HEK293 (cell line): ENCODE measurements at regions not wholly inside any gene's neighbourhood (a gene's known extent, or its start where the extent isn't known, plus 50 kb on each side); places are given as distances from the start of the nearest gene placed in this dataset.

Experiments
- CTCF ChIA-PET: fragments of 350-600 bp; formaldehyde crosslinking; extraction: SDS; loops from one replicate; lab custom pipeline; 2021; ENCODE audit warnings: antibody characterized with exemption; lab: Yijun Ruan, JAX
- POLR2A ChIA-PET: fragments of 300-600 bp; formaldehyde crosslinking; extraction: SDS; loops from one replicate; lab custom pipeline; 2020; ENCODE audit warnings: antibody characterized with exemption, inconsistent platforms; lab: Yijun Ruan, JAX
- H3K27ac ChIP-seq: fragments of 200-500 bp; sonication (Bioruptor generic); 2 replicates; pipeline ENCODE4 v1.5.1; 2014; ENCODE audit warnings: low read depth, low read length, control low read depth, inconsistent platforms; ENCODE audit errors: extremely low read depth
- H3K36me3 ChIP-seq, 2 experiments: fragments of 200-500 bp in 1 of 2; sonication (Bioruptor generic) in 1 of 2; 1 replicate in 1 of 2; 2 replicates in 1 of 2; pipeline ENCODE4 v1.5.1; 2014 to 2017; ENCODE audit warnings: inconsistent platforms in 2 of 2, low read length in 2 of 2; ENCODE audit not compliant: control insufficient read depth in 2 of 2, insufficient read depth in 1 of 2
- H3K4me1 ChIP-seq: fragments of 200-500 bp; sonication (Bioruptor generic); 2 replicates; pipeline ENCODE4 v1.5.1; 2014; ENCODE audit warnings: mild to moderate bottlenecking, low read length, inconsistent platforms; ENCODE audit not compliant: control insufficient read depth, insufficient read depth
- H3K4me3 ChIP-seq: 2 replicates; pipeline ENCODE4 v1.5.1; 2011; ENCODE audit warnings: low read depth, mild to moderate bottlenecking, control low read depth, low read length, moderate library complexity
- H3K9me3 ChIP-seq: fragments of 200-500 bp; sonication (Bioruptor generic); 2 replicates; pipeline ENCODE4 v1.5.1; 2014; ENCODE audit warnings: low read depth, low read length, inconsistent platforms; ENCODE audit not compliant: control insufficient read depth, insufficient read depth
- BCL11B ChIP-seq: fragments of 450-650 bp; formaldehyde crosslinking; IDR thresholded peaks from 2 replicates; pipeline ENCODE4 v1.5.1; 2016; ENCODE audit warnings: low read depth, missing biosample characterization, missing genetic modification characterization
- HIC1 ChIP-seq: fragments of 450-650 bp; formaldehyde crosslinking; IDR thresholded peaks from 2 replicates; pipeline ENCODE4 v1.5.1; 2016; ENCODE audit warnings: missing biosample characterization, missing genetic modification characterization
- INSM2 ChIP-seq: fragments of 450-650 bp; formaldehyde crosslinking; IDR thresholded peaks from 2 replicates; pipeline ENCODE4 v1.5.1; 2016; ENCODE audit warnings: missing biosample characterization, missing genetic modification characterization
- PRDM6 ChIP-seq: fragments of 450-650 bp; formaldehyde crosslinking; IDR thresholded peaks from 2 replicates; pipeline ENCODE4 v1.5.1; 2017; ENCODE audit warnings: missing biosample characterization, missing genetic modification characterization
- SETDB1 ChIP-seq: IDR thresholded peaks from one replicate; pipeline ENCODE4 v1.6.1; 2017; ENCODE audit warnings: mild to moderate bottlenecking, low read length, moderate library complexity, mixed read lengths; ENCODE audit not compliant: insufficient read length
- SP2 ChIP-seq: fragments of 450-650 bp; formaldehyde crosslinking; IDR thresholded peaks from 2 replicates; pipeline ENCODE4 v1.5.1; 2016; ENCODE audit warnings: missing biosample characterization, missing genetic modification characterization
- TRIM28 ChIP-seq: IDR thresholded peaks from 2 replicates; pipeline ENCODE4 v1.6.1; 2011; ENCODE audit warnings: low read length, control low read depth, borderline replicate concordance
- ZBTB17 ChIP-seq: fragments of 450-650 bp; formaldehyde crosslinking; IDR thresholded peaks from 2 replicates; pipeline ENCODE4 v1.5.1; 2016; ENCODE audit warnings: missing biosample characterization, missing genetic modification characterization
- ZNF214 ChIP-seq: fragments of 450-650 bp; formaldehyde crosslinking; IDR thresholded peaks from 2 replicates; pipeline ENCODE4 v1.5.1; 2017; ENCODE audit warnings: missing biosample characterization, mild to moderate bottlenecking, missing genetic modification characterization, borderline replicate concordance
- ZNF223 ChIP-seq: fragments of 450-650 bp; formaldehyde crosslinking; IDR thresholded peaks from 2 replicates; pipeline ENCODE4 v1.5.1; 2016; ENCODE audit warnings: missing biosample characterization, missing genetic modification characterization
- ZNF501 ChIP-seq: fragments of 450-650 bp; formaldehyde crosslinking; IDR thresholded peaks from 2 replicates; pipeline ENCODE4 v1.5.1; 2016; ENCODE audit warnings: missing biosample characterization, missing genetic modification characterization
- ZNF530 ChIP-seq: fragments of 450-650 bp; formaldehyde crosslinking; IDR thresholded peaks from 2 replicates; pipeline ENCODE4 v1.5.1; 2016; ENCODE audit warnings: low read depth, missing biosample characterization, missing genetic modification characterization
- ZNF610 ChIP-seq: fragments of 450-650 bp; formaldehyde crosslinking; IDR thresholded peaks from 2 replicates; pipeline ENCODE4 v1.5.1; 2016; ENCODE audit warnings: missing biosample characterization, missing genetic modification characterization, borderline replicate concordance
- ZNF768 ChIP-seq: fragments of 450-650 bp; formaldehyde crosslinking; IDR thresholded peaks from 2 replicates; pipeline ENCODE4 v1.5.1; 2018; ENCODE audit warnings: missing biosample characterization, mild to moderate bottlenecking, missing genetic modification characterization
- ZSCAN30 ChIP-seq: fragments of 450-650 bp; IDR thresholded peaks from 2 replicates; pipeline ENCODE4 v1.5.1; 2018; ENCODE audit warnings: missing biosample characterization, mild to moderate bottlenecking, missing genetic modification characterization, moderate library complexity
- TF ChIP-seq, protein P1 (sequence below): fragments of 450-650 bp; formaldehyde crosslinking; IDR thresholded peaks from 2 replicates; pipeline ENCODE4 v1.5.1; 2016; ENCODE audit warnings: missing biosample characterization, missing genetic modification characterization
- TF ChIP-seq, protein P2 (sequence below): fragments of 450-650 bp; formaldehyde crosslinking; conservative IDR thresholded peaks from 2 replicates; pipeline ENCODE4 v1.5.1; 2016; ENCODE audit warnings: low read depth, missing biosample characterization, missing genetic modification characterization

- ChIA-PET POLR2A (no interaction called here), CTCF (no interaction called here)
- TF ChIP-seq, protein P1, sequence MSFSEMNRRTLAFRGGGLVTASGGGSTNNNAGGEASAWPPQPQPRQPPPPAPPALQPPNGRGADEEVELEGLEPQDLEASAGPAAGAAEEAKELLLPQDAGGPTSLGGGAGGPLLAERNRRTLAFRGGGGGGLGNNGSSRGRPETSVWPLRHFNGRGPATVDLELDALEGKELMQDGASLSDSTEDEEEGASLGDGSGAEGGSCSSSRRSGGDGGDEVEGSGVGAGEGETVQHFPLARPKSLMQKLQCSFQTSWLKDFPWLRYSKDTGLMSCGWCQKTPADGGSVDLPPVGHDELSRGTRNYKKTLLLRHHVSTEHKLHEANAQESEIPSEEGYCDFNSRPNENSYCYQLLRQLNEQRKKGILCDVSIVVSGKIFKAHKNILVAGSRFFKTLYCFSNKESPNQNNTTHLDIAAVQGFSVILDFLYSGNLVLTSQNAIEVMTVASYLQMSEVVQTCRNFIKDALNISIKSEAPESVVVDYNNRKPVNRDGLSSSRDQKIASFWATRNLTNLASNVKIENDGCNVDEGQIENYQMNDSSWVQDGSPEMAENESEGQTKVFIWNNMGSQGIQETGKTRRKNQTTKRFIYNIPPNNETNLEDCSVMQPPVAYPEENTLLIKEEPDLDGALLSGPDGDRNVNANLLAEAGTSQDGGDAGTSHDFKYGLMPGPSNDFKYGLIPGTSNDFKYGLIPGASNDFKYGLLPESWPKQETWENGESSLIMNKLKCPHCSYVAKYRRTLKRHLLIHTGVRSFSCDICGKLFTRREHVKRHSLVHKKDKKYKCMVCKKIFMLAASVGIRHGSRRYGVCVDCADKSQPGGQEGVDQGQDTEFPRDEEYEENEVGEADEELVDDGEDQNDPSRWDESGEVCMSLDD (tag by site-specific recombination): no peak
- TF ChIP-seq TRIM28: no peak
- no peak for TF ChIP-seq ZBTB17 (tag by site-specific recombination)
- no peak for TF ChIP-seq PRDM6 (tag by site-specific recombination)
- no peak for TF ChIP-seq ZNF223 (tag by site-specific recombination)
- TF ChIP-seq ZNF501: no peak
- no peak for TF ChIP-seq ZSCAN30 (tag by site-specific recombination)
- no peak for TF ChIP-seq INSM2 (tag by site-specific recombination)
- no peak for TF ChIP-seq SETDB1
- TF ChIP-seq ZNF610: no peak
These were observed 134.4 kb upstream of the INTU start for GRCh38 chr4:127498366-127498765.

DNA sequence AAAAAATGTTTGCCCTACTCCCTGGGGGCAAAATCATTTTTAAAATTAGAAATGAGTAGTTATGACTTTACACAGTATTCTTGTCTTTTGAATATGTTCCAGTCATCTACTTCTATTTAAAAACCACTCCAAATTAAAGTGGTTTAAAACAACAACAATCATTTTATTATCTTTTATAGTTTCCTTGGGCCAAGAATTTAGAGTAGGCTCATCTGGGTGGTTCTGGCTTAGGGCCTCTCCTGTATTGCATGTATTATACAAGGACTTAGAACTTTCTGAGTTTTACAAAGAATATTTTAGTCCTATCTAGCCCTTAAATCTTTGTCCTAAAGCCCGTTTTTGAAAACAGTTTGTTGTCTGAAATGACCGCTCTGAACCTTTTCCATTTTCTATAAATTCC lies 132.5 kb upstream of the INTU start:
- Histone ChIP-seq H3K36me3 (no peaks in the 10 kb centered on the region), H3K4me1 (no peaks in the 10 kb centered on the region), H3K27ac (no peak overlapping the region), H3K9me3 (no peaks in the 10 kb centered on the region), H3K4me3 (no peak overlapping the region)
- POLR2A ChIA-PET: no interaction called here
- CTCF ChIA-PET: interaction anchor here (1.3 kb wide), 1 partner anchor 21 kb away, joined by 3 read pairs; no protein-coding TSS in a partner anchor
- TF ChIP-seq BCL11B (tag by site-specific recombination): no peak
- TF ChIP-seq, protein P2, sequence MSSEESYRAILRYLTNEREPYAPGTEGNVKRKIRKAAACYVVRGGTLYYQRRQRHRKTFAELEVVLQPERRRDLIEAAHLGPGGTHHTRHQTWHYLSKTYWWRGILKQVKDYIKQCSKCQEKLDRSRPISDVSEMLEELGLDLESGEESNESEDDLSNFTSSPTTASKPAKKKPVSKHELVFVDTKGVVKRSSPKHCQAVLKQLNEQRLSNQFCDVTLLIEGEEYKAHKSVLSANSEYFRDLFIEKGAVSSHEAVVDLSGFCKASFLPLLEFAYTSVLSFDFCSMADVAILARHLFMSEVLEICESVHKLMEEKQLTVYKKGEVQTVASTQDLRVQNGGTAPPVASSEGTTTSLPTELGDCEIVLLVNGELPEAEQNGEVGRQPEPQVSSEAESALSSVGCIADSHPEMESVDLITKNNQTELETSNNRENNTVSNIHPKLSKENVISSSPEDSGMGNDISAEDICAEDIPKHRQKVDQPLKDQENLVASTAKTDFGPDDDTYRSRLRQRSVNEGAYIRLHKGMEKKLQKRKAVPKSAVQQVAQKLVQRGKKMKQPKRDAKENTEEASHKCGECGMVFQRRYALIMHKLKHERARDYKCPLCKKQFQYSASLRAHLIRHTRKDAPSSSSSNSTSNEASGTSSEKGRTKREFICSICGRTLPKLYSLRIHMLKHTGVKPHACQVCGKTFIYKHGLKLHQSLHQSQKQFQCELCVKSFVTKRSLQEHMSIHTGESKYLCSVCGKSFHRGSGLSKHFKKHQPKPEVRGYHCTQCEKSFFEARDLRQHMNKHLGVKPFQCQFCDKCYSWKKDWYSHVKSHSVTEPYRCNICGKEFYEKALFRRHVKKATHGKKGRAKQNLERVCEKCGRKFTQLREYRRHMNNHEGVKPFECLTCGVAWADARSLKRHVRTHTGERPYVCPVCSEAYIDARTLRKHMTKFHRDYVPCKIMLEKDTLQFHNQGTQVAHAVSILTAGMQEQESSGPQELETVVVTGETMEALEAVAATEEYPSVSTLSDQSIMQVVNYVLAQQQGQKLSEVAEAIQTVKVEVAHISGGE (tag by site-specific recombination): no peak
- no peak for TF ChIP-seq ZNF768 (tag by site-specific recombination)
- no peak for TF ChIP-seq ZSCAN30 (tag by site-specific recombination)
- TF ChIP-seq HIC1 (tag by site-specific recombination): no peak
- no peak for TF ChIP-seq ZNF530 (tag by site-specific recombination)
- no peak for TF ChIP-seq SP2 (tag by site-specific recombination)
- no peak for TF ChIP-seq ZNF214 (tag by site-specific recombination)
- TF ChIP-seq, all 188 proteins: peak for 0

More at GRCh38 chr4:127498366-127498765, 134.4 kb upstream of the INTU start:
- H3K27ac ChIP-seq: no peak overlapping the region
- H3K4me3 ChIP-seq: no peak overlapping the region
- no peaks in the 10 kb centered on the region for H3K36me3 ChIP-seq
- no peaks in the 10 kb centered on the region for H3K4me1 ChIP-seq
- H3K9me3 ChIP-seq: no peaks in the 10 kb centered on the region
